Transverse colon (tissue), 4 donors: ENCODE measurements at regions not wholly inside any gene's neighbourhood (a gene's known extent, or its start where the extent isn't known, plus 50 kb on each side); places are given as distances from the start of the nearest gene placed in this dataset.

Experiments
- CTCF ChIP-seq, 5 experiments: fragments of 200-600 bp in 3 of 5; fragments of 450-650 bp in 2 of 5; sonication (generic) in 3 of 5; IDR thresholded peaks; 1 replicate in 2 of 5; 2 replicates in 3 of 5; pipeline ENCODE4 v1.5.1; 2016 to 2017; ENCODE audit warnings: antibody characterized with exemption in 5 of 5, inconsistent platforms in 3 of 5, mild to moderate bottlenecking in 2 of 5, moderate library complexity in 1 of 5
- EP300 ChIP-seq: sonication (generic); formaldehyde crosslinking; IDR thresholded peaks from one replicate; pipeline ENCODE4 v1.6.1; 2017; ENCODE audit warnings: antibody characterized with exemption, low read depth
- POLR2AphosphoS5 ChIP-seq, 3 donors: sonication (generic); formaldehyde crosslinking; IDR thresholded peaks; one replicate each; pipeline ENCODE4 v1.6.1; 2016; ENCODE audit warnings: antibody characterized with exemption in 3 of 3

DNA sequence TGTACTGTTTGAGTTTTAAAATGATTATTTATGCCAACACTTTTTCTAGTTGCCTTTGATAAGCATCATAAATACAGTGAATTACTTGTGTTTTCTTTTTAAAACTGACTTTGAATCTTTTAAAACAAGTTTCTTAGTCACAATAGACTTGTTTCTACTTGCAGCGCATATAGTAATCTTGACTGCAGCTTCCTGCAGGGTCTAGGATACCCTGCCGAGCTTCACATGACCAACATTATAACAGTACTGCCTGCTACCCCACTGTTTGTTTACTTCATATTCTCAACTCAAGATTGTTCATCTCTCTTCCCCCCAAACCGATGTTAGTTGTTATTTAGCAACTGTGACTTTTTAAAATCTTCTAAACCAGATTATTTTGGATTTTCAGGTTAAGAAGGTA lies 751.3 kb upstream of the NEGR1 start:
- TF ChIP-seq CTCF (IDR thresholded peaks at IDR 0.05), result no peak
- no peak for TF ChIP-seq EP300
- no peak for TF ChIP-seq POLR2AphosphoS5 (IDR thresholded peaks at IDR 0.05)
